Transverse colon (tissue), 4 donors: ENCODE measurements at regions not wholly inside any gene's neighbourhood (a gene's known extent, or its start where the extent isn't known, plus 50 kb on each side); places are given as distances from the start of the nearest gene placed in this dataset.

Source experiments
- DNase-seq: peaks from one replicate; pipeline ENCODE4 v3.0.0-alpha.2; 2019
- H3K27ac ChIP-seq, 4 donors: fragments of 200-600 bp; sonication (generic); 2 replicates each; pipeline ENCODE4 v1.5.1; 2016 to 2018; ENCODE audit warnings: inconsistent platforms in 4 of 4
- H3K27me3 ChIP-seq: fragments of 200-600 bp; sonication (generic); 2 replicates; pipeline ENCODE4 v1.5.1; 2017; ENCODE audit warnings: inconsistent platforms
- H3K36me3 ChIP-seq, 4 donors: fragments of 200-600 bp; sonication (generic); 2 replicates each; pipeline ENCODE4 v1.5.1; 2017 to 2019; ENCODE audit warnings: inconsistent platforms in 4 of 4
- H3K4me1 ChIP-seq, 4 donors: fragments of 200-600 bp; sonication (generic); 2 replicates each; pipeline ENCODE4 v1.5.1; 2017 to 2020; ENCODE audit warnings: inconsistent platforms in 4 of 4
- H3K4me3 ChIP-seq, 4 donors: fragments of 200-600 bp; sonication (generic); 1 replicate in 1 of 4; 2 replicates in 3 of 4; pipeline versions ENCODE4 v1.5.1 to v1.6.1; 2017 to 2019; ENCODE audit warnings: inconsistent platforms in 4 of 4
- H3K9me3 ChIP-seq, 2 donors: fragments of 200-600 bp; sonication (generic); 2 replicates each; pipeline ENCODE4 v1.5.1; 2017 to 2019; ENCODE audit warnings: inconsistent platforms in 2 of 2
- CTCF ChIP-seq, 5 experiments: fragments of 200-600 bp in 3 of 5; fragments of 450-650 bp in 2 of 5; sonication (generic) in 3 of 5; IDR thresholded peaks; 1 replicate in 2 of 5; 2 replicates in 3 of 5; pipeline ENCODE4 v1.5.1; 2016 to 2017; ENCODE audit warnings: antibody characterized with exemption in 5 of 5, inconsistent platforms in 3 of 5, mild to moderate bottlenecking in 2 of 5, moderate library complexity in 1 of 5
- EP300 ChIP-seq: sonication (generic); formaldehyde crosslinking; IDR thresholded peaks from one replicate; pipeline ENCODE4 v1.6.1; 2017; ENCODE audit warnings: antibody characterized with exemption, low read depth
- POLR2A ChIP-seq: fragments of 450-650 bp; IDR thresholded peaks from one replicate; pipeline ENCODE4 v1.6.1; 2016; ENCODE audit warnings: antibody characterized with exemption, mild to moderate bottlenecking, moderate library complexity
- POLR2AphosphoS5 ChIP-seq, 3 donors: sonication (generic); formaldehyde crosslinking; IDR thresholded peaks; one replicate each; pipeline ENCODE4 v1.6.1; 2016; ENCODE audit warnings: antibody characterized with exemption in 3 of 3
- WGBS, 2 donors: methylation state at CpG; one replicate each; pipeline ENCODE4 v1.1.5; 2018; ENCODE audit warnings: low coverage in 1 of 2; 5-methylcytosine and 5-hydroxymethylcytosine counted together
- in situ Hi-C, 4 donors: fragments of 200-750 bp; cut with MboI; loops; one replicate each; pipeline versions ENCODE4 v1.15.0 to v1.15.1; 2017; ENCODE audit warnings: low sequenced_read_pairs in 3 of 4, low pct_ligation_motif_present in 1 of 4, low pct_unique_long_range_greater_than_20kb in 1 of 4
- intact Hi-C: fragments of 100-400 bp; cut with DNase I; formaldehyde crosslinking; loops from one replicate; pipeline ENCODE4 v1.15.1; 2023; ENCODE audit warnings: low total_unique reads

- H3K4me3 ChIP-seq: no peak overlapping the region
- H3K27ac ChIP-seq: no peak overlapping the region
- in situ Hi-C loops: no loop called here
- WGBS, 2 donors: 0% methylated on average over 1 of the region's 1 CpG; no CpG with 5 or more reads in 1 of the 2 donors
- H3K27me3 ChIP-seq: no peaks in the 10 kb centered on the region
- peaks cover 0 to 4% (median 2%) of the 10 kb centered on the region in 4 donors for H3K4me1 ChIP-seq
- no peak for DNase-seq
- no peaks in the 10 kb centered on the region for H3K36me3 ChIP-seq
- intact Hi-C loops: no loop called here
- TF ChIP-seq EP300 (no peak), POLR2AphosphoS5 (IDR thresholded peaks at IDR 0.05) (no peak), CTCF (IDR thresholded peaks at IDR 0.05) (no peak), POLR2A (no peak)
- no peaks in the 10 kb centered on the region for H3K9me3 ChIP-seq
Observed at GRCh38 chr2:198476007-198476406, 671.6 kb downstream of the PLCL1 start.

- no peak for DNase-seq
Observed at GRCh38 chr2:198471291-198471690, 666.9 kb downstream of the PLCL1 start.

GRCh38 chr2:198468136-198468535 is 663.7 kb downstream of the PLCL1 start:
- 72 to 86% methylated on average over 2 to 3 of the region's 3 CpGs for WGBS, 2 donors
- Histone ChIP-seq H3K4me1 (no peaks in the 10 kb centered on the region), H3K27me3 (no peaks in the 10 kb centered on the region), H3K27ac (no peak overlapping the region), H3K4me3 (no peak overlapping the region), H3K9me3 (no peaks in the 10 kb centered on the region), H3K36me3 (no peaks in the 10 kb centered on the region)
- TF ChIP-seq CTCF (IDR thresholded peaks at IDR 0.05) (no peak), POLR2AphosphoS5 (IDR thresholded peaks at IDR 0.05) (no peak), EP300 (no peak), POLR2A (no peak)
- DNase-seq: no peak
- in situ Hi-C loops (no loop called here), intact Hi-C loops (no loop called here)

More at GRCh38 chr2:198471291-198471690, 666.9 kb downstream of the PLCL1 start:
- Histone ChIP-seq H3K27ac (no peak overlapping the region), H3K27me3 (no peaks in the 10 kb centered on the region), H3K9me3 (no peaks in the 10 kb centered on the region), H3K36me3 (no peaks in the 10 kb centered on the region), H3K4me3 (no peak overlapping the region), H3K4me1 (peaks cover 0 to 4% (median 0%) of the 10 kb centered on the region in 4 donors)
- in situ Hi-C loops: no loop called here
- TF ChIP-seq CTCF (IDR thresholded peaks at IDR 0.05) (peak in 1 of 5 experiments; percentile 20), POLR2AphosphoS5 (IDR thresholded peaks at IDR 0.05) (no peak), POLR2A (no peak)
- WGBS, 2 donors: 61 to 69% methylated on average over 2 of the region's 2 CpGs
- intact Hi-C loops: no loop called here

GRCh38 chr2:198465970-198466369 is 661.6 kb downstream of the PLCL1 start:
- Histone ChIP-seq H3K4me3 (no peak overlapping the region), H3K36me3 (no peaks in the 10 kb centered on the region), H3K4me1 (no peaks in the 10 kb centered on the region), H3K27me3 (no peaks in the 10 kb centered on the region), H3K9me3 (no peaks in the 10 kb centered on the region), H3K27ac (no peak overlapping the region)
- intact Hi-C loops: no loop called here
- DNase-seq: no peak
- TF ChIP-seq POLR2A (no peak), CTCF (IDR thresholded peaks at IDR 0.05) (no peak), EP300 (no peak), POLR2AphosphoS5 (IDR thresholded peaks at IDR 0.05) (no peak)
- WGBS, 2 donors: 94 to 96% methylated on average over 4 to 6 of the region's 6 CpGs
- in situ Hi-C loops: no loop called here
